SU-DHL-6 (cell line): ENCODE measurements at regions not wholly inside any gene's neighbourhood (a gene's known extent, or its start where the extent isn't known, plus 50 kb on each side); places are given as distances from the start of the nearest gene placed in this dataset.

Experiments
- H2AFZ ChIP-seq: fragments of 200-600 bp; sonication (generic); 2 replicates; pipeline ENCODE4 v1.6.1; 2014; ENCODE audit warnings: low read depth, mild to moderate bottlenecking, moderate library complexity, mixed read lengths, antibody characterized with exemption, low read length; ENCODE audit not compliant: severe bottlenecking
- H3F3A ChIP-seq: fragments of 200-600 bp; shearing (Covaris generic); 2 replicates; pipeline ENCODE4 v1.6.0; 2016; ENCODE audit warnings: antibody characterized with exemption, mild to moderate bottlenecking; ENCODE audit not compliant: insufficient read depth
- H3K27ac ChIP-seq: fragments of 200-600 bp; sonication (generic); 2 replicates; pipeline ENCODE4 v1.5.1; 2016; ENCODE audit warnings: low read depth, mild to moderate bottlenecking, low read length, moderate library complexity, mixed read lengths
- H3K27me3 ChIP-seq: fragments of 200-600 bp; sonication (generic), shearing (Covaris generic); 2 replicates; pipeline ENCODE4 v1.6.0; 2014; ENCODE audit warnings: mild to moderate bottlenecking, low read length
- H3K36me3 ChIP-seq: fragments of 200-600 bp; sonication (generic); 2 replicates; pipeline ENCODE4 v1.6.1; 2014; ENCODE audit warnings: mild to moderate bottlenecking, low read length, mixed read lengths
- H3K4me2 ChIP-seq: fragments of 300-600, 200-600 bp; shearing (Covaris generic), sonication (generic); 2 replicates; pipeline ENCODE4 v1.6.0; 2014; ENCODE audit warnings: low read length, low read depth, mild to moderate bottlenecking; ENCODE audit not compliant: poor library complexity, severe bottlenecking
- H3K4me3 ChIP-seq: fragments of 200-600 bp; sonication (generic); 2 replicates; pipeline ENCODE4 v1.5.1; 2014; ENCODE audit warnings: antibody characterized with exemption, low read length, mild to moderate bottlenecking, mixed read lengths; ENCODE audit not compliant: insufficient read depth, poor library complexity, severe bottlenecking
- H3K79me2 ChIP-seq: fragments of 200-600 bp; sonication (generic); 2 replicates; pipeline ENCODE4 v1.6.1; 2014; ENCODE audit warnings: mild to moderate bottlenecking, low read length, moderate library complexity; ENCODE audit not compliant: insufficient read depth
- H3K9ac ChIP-seq: fragments of 200-600 bp; sonication (generic); 2 replicates; pipeline ENCODE4 v1.7.0; 2014; ENCODE audit warnings: mild to moderate bottlenecking, low read length
- H3K9me2 ChIP-seq: fragments of 200-600 bp; sonication (generic); replicated peaks from 2 replicates; pipeline ENCODE4 v1.6.1; 2014; ENCODE audit warnings: low read length; ENCODE audit not compliant: insufficient read depth
- H3K9me3 ChIP-seq: fragments of 200-600 bp; sonication (generic); 2 replicates; pipeline ENCODE4 v1.6.1; 2014; ENCODE audit warnings: low read length, mixed read lengths; ENCODE audit not compliant: insufficient read depth
- H4K20me1 ChIP-seq: fragments of 200-600 bp; sonication (generic); 2 replicates; pipeline ENCODE4 v1.6.1; 2014; ENCODE audit warnings: low read depth, mild to moderate bottlenecking, antibody characterized with exemption, low read length, moderate library complexity, mixed read lengths
- CTCF ChIP-seq: fragments of 200-600 bp; sonication (generic); IDR thresholded peaks from one replicate; pipeline ENCODE4 v1.5.1; 2017; ENCODE audit warnings: antibody characterized with exemption, mild to moderate bottlenecking, low read length, moderate library complexity; ENCODE audit not compliant: insufficient read depth, poor library complexity, severe bottlenecking
- EZH2phosphoT487 ChIP-seq: fragments of 200-600 bp; sonication (generic), shearing (Covaris generic); conservative IDR thresholded peaks from 2 replicates; pipeline ENCODE4 v1.6.1; 2018; ENCODE audit warnings: mild to moderate bottlenecking, antibody characterized with exemption, low read length, moderate library complexity, mixed read lengths

DNA sequence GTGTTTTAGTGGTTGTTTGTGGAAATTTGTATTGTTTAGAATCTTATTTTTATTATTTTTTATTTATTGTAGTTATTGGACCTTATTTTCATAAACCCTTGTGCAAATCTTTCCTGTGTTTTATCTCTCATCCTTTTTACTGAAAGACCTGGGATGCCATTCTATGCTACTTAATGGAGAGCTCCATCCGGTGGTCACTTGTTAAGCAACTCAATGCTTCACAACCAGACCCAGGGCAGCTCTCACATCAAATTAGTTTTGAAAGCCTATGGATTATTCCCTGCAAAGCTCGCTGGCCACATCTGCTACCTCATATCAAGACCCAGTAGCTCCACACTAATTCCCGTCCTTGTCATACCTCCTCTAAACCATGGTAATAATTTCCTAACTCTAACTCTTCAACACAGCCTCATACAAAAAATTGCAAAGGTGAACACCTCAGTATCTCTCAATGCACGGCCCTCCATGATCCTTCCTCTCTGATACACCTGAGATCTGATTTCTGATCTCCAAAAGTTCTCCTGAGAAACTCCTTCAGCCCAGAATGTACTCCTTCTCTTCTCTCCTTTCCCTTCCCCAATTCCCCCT is 296.6 kb upstream of the MANEA start:
- Histone ChIP-seq H3K79me2 (no peaks in the 10 kb centered on the region), H3F3A (no peaks in the 10 kb centered on the region), H3K27ac (no peak overlapping the region), H3K4me3 (no peak overlapping the region), H3K36me3 (no peaks in the 10 kb centered on the region), H3K4me2 (no peak overlapping the region), H2AFZ (no peak overlapping the region), H3K9me3 (no peaks in the 10 kb centered on the region), H3K9ac (no peak overlapping the region), H3K9me2 (no peaks in the 10 kb centered on the region), H3K27me3 (no peaks in the 10 kb centered on the region), H4K20me1 (no peaks in the 10 kb centered on the region)
- TF ChIP-seq CTCF (no peak), EZH2phosphoT487 (no peak)

DNA sequence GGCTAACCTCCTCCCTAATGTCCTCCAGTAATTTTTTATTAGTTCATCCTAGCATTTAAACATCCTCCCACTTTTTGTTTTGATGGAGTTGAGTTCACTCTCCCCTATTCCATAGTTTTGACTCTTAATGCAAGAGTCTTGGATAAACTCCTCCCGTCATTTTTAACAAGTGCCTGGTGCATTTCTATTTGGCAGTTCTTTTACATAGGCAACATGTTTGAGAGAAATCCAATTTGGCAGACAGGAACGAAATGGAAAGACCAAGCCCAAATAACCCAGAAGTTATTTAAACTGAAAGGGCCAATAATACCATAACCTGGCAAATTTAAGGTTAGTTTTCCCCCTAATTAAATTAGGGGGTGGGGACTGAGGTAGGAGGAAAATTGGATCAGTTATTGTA is 291.5 kb upstream of the MANEA start:
- Histone ChIP-seq H3K79me2 (no peaks in the 10 kb centered on the region), H3K4me2 (no peak overlapping the region), H3K4me3 (no peak overlapping the region), H3K27ac (no peak overlapping the region), H3K9ac (no peak overlapping the region), H3F3A (no peaks in the 10 kb centered on the region), H3K27me3 (no peaks in the 10 kb centered on the region), H3K36me3 (no peaks in the 10 kb centered on the region), H3K9me2 (no peaks in the 10 kb centered on the region), H2AFZ (no peak overlapping the region), H4K20me1 (no peaks in the 10 kb centered on the region), H3K9me3 (no peaks in the 10 kb centered on the region)
- no peak for TF ChIP-seq EZH2phosphoT487

- Histone ChIP-seq H2AFZ (no peak overlapping the region), H3K4me2 (no peak overlapping the region), H3K9me2 (no peaks in the 10 kb centered on the region), H3K9ac (no peak overlapping the region), H3K79me2 (no peaks in the 10 kb centered on the region), H4K20me1 (no peaks in the 10 kb centered on the region), H3K4me3 (no peak overlapping the region), H3K36me3 (no peaks in the 10 kb centered on the region), H3F3A (no peaks in the 10 kb centered on the region), H3K27me3 (no peaks in the 10 kb centered on the region), H3K27ac (no peak overlapping the region), H3K9me3 (no peaks in the 10 kb centered on the region)
- TF ChIP-seq EZH2phosphoT487 (no peak), CTCF (no peak)
Measured at GRCh38 chr6:95286874-95287273, 290.5 kb upstream of the MANEA start.

- no peak overlapping the region for H3K27ac ChIP-seq
- no peak for TF ChIP-seq EZH2phosphoT487
- TF ChIP-seq CTCF, result no peak
- no peaks in the 10 kb centered on the region for H3K27me3 ChIP-seq
- no peaks in the 10 kb centered on the region for H3K79me2 ChIP-seq
- no peaks in the 10 kb centered on the region for H4K20me1 ChIP-seq
- H3K9ac ChIP-seq, result no peak overlapping the region
- H2AFZ ChIP-seq, result no peak overlapping the region
- H3K9me3 ChIP-seq, result no peaks in the 10 kb centered on the region
- H3F3A ChIP-seq, result no peaks in the 10 kb centered on the region
- H3K36me3 ChIP-seq, result no peaks in the 10 kb centered on the region
- H3K4me3 ChIP-seq, result no peak overlapping the region
- H3K9me2 ChIP-seq, result no peaks in the 10 kb centered on the region
- no peak overlapping the region for H3K4me2 ChIP-seq
Measured at GRCh38 chr6:95288251-95288650, 289.1 kb upstream of the MANEA start.
